Activated naive CD4-positive, alpha-beta T cell (primary cell): ENCODE measurements at regions not wholly inside any gene's neighbourhood (a gene's known extent, or its start where the extent isn't known, plus 50 kb on each side); places are given as distances from the start of the nearest gene placed in this dataset.

Experiments used
- DNase-seq, 4 experiments: peaks; one replicate each; lab custom pipeline; 2025; lab: John Stamatoyannopoulos, UW

DNA sequence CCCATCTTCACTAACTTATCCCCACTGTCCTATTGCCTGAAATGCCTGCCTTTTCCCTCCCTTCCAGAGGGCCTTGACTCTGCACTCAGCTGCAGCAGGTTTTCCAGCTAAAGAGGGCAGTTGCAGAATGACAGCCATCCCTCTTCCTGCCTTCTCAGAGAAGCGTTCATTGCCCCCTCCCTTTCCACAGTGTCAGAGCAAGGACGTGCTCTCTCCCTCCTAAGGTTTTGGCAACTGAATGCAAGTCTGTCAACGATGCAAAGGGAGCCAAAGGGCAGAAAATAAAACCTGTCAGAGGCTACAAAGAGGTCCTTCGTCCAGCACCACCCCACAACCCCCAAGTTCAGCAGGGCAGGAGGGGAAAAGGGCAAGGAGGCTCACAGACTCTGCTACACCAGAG, 230.1 kb upstream of the THBS1 start:
- DNase-seq: no peak

- DNase-seq: no peak
These were observed 226.7 kb upstream of the THBS1 start for GRCh38 chr15:39354189-39354588.

GRCh38 chr15:39357480-39358268, 223.2 kb upstream of the THBS1 start:
- DNase-seq: no peak

DNA sequence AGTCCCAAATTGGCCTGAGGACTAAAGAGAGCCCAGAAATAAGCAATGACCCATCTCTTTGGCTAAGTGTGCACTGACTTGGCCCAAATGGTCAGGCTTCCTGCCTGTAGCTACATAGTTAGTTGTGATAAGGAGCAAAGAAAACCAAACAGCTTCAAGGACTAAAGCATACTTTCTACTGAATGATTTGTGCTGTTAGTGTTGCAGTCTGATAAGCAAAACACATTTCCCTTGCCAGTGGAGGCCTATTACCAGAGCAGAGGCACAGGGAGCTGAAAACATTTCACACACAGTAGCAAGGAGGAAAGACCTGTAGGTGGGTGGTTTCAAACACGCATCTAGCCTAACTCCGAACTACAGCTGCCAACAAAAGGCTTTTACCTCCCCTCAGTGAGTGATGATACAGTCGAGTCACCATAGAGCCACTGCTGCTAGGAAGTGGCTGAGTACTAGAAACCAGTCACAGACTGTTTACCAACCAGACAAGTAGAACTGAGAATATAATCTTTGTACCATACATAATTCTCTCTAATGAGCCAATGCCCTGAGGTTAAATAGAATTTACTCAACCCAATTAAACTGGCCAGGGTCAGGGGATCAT, 222.3 kb upstream of the THBS1 start:
- no peak for DNase-seq

DNA sequence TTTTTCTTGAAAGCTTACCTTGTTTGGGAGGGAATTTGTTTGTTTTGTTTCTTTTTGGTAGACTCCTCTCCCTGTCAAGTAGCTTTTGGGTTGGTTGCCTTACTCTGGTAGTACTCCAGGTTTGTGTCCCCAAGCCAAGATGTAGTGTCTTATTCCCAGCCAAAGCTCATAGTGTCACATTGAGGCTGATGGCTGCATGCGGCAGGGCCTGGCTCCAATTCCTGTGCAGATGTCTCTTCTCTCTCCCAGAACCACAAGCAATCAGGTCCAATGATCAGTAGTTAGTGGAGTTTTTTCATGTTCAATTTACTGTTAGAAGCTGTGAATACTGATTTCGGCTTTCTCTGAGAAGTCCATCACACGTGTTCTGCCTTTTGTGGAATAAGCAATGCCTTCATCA, 221.1 kb upstream of the THBS1 start:
- DNase-seq: no peak

- no peak for DNase-seq
These were observed 220.4 kb upstream of the THBS1 start for GRCh38 chr15:39360452-39360851.

- no peak for DNase-seq
These were observed 219.4 kb upstream of the THBS1 start for GRCh38 chr15:39361497-39361896.

GRCh38 chr15:39362821-39363561, 217.9 kb upstream of the THBS1 start:
- no peak for DNase-seq

DNA sequence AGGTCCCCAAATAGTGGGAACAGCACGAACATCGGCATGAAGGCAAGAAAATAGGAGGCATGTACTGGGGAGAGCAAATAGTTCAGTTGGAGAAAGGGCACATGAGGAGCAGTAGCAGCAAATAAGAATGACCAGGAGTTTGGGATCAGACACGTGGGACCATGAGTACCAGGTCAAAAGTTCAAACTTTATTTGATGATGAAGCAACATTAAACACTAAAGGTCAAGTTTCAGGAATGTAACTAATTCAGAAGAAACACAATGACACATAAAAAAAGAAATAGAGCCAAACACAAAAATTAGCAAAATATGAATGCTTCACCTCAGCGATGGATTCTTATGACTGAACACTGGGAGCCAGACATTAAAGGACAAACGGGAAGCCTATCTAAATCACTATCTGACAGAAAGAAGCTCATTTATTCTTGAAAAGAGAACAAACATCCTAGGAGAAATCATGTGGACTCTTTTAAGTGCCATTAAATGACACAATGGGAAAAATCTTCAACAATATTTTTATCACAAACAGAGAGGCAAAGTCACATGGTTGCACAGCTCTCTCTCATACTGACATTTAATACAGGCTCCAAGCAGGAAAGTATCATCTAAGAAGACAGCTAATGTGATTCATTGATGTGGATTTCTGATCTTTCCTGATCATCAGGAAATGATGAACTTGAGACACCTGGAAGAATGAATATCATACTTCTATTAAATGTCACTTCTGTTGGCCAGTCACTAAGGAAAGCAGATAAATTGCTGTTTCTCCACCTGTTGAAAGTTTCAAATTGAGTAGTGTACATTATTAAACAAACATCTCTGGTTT, 216.9 kb upstream of the THBS1 start:
- no peak for DNase-seq

DNA sequence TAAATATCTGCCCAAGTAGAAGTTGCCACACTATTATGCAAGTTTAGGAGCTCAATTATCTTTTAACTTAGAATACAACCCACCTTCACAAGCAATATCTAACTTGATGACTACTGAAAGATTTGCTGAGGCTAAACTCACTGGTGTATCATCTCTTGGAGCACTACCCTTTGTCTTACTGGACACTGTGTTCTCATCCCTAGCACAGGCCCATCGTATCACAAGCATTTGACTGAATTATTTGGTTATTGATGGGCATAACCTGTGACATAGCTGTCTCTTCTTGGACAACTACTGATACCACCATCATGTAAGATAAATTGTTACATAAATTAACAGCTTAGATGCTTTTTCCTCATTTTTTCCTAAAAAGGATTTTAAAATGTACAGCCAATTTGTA, 216.2 kb upstream of the THBS1 start:
- no peak for DNase-seq

GRCh38 chr15:39365161-39365560, 215.7 kb upstream of the THBS1 start:
- no peak for DNase-seq

DNA sequence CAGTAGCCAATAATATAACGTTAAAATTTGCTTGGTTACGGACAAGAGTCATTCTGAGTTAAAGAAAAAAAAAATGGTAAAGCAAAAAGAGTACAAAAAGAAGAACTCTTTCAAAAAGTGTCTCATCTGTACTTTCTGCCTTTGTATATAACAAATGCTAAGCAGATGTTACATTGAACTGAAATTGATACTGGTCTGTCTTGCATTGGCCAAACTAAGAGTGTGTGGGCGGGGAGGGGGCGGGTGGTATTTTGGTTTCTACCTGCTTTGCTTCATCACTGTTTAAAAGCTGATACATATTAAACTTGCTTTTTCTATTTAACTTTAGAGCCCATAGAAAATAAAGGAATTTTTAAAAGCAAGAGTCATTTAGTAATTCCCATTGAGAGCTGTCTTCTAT, 215.0 kb upstream of the THBS1 start:
- no peak for DNase-seq

DNA sequence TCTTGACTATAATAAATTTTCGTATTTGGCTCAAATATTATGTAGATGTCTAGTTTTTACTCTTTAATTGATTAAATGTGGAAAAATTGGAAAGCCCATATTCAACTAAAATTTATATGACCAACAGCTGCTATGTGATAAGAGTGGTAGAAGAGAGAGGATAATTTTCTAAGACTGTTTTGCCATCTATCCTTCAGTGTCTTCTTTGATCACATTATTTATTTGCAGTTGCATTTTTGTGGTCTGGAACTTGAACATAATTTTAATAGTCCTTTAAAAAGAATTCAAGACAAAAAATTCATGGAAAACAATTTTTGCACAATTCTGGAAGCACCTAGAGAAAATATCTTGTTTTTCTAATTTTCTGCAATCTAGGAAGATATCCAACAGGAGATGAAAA, 213.3 kb upstream of the THBS1 start:
- DNase-seq: no peak

GRCh38 chr15:39369768-39370167, 211.1 kb upstream of the THBS1 start:
- DNase-seq: no peak

DNA sequence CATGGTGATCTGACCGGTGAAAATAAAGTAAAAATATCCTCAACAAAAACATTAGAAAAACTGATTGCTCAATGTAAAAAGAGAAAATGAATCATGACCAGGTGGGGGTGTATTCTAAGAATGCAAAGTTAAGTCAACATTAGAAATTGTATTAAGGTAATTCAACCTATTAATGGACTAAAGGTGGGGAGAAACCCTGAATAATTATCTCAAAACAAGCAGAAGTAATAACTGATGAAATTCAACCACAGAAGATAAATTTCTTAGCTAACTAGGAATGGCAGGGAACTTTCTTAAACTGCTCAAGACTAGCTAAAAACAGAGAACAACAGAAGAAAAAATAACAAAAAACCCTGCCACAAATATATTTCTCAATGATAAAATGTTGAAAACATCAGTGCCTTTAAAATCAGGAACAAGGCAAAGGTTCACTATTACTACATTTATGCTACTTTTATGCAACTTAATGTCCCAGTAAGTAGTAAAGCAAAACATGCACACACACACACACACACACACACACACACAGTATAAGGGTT, 204.4 kb upstream of the THBS1 start:
- no peak for DNase-seq

DNA sequence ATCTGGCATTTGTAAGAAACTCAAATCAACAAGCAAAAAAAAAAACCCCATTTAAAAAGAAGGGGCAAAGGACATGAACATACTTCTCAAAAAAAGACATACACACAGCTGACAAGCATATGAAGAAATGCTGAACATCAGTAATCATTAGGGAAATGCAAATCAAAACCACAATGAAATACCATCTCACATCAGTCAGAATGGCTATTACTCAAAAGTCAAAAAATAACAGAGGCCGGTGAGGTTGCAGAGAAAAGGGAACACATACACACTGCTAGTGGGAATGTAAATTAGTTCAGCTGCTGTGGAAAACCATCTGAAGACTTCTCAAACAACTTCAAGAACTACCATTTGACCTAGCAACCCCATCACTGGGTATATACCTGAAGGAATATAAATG, 199.4 kb upstream of the THBS1 start:
- DNase-seq: no peak

- DNase-seq: no peak
These were observed 192.8 kb upstream of the THBS1 start for GRCh38 chr15:39388118-39388517.

DNA sequence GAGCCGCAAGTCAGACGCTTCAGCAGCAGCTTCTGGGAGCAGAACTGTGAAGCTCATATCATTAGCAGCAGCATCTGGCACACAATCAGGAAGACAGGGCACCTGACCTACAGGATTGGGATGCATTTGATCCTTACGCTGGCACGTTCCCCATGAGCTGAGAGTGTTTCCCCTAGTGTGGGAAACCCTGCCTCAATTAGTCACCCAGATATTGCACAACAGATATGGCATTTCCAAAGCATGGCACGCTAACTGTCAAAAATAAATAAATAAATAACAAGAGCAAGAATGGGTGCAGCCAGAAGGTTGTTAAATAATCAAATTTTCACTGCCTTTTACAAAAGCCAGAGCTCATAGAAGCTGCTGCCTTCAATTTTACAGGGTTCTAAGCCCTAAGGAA, 189.6 kb upstream of the THBS1 start:
- DNase-seq: no peak

DNA sequence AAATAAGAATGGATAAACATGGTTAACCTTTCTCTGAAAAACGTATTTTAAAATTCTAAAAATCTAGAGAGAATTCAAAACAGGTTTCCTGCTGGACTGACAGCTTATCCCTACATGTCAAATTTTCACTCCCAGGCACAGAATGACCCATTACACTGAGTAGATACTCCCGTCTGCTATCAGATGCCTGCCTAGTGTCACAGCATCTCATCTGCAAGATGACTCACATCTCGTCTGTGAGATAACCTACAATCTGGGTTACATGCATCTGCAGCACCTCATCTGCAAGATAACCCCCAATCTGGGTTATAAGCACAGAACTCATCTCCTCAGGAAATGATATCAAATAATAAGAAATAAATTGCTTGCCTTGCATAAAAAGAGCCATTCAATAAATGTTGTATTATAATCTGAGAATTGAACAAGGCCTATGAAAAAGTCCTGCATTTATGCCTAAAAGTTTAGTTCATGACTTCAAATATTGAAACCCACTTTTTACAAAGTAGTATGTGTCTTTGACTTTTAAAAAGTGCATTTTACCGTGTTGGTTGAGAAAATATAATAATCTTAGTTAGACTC, 188.3 kb upstream of the THBS1 start:
- DNase-seq: no peak

DNA sequence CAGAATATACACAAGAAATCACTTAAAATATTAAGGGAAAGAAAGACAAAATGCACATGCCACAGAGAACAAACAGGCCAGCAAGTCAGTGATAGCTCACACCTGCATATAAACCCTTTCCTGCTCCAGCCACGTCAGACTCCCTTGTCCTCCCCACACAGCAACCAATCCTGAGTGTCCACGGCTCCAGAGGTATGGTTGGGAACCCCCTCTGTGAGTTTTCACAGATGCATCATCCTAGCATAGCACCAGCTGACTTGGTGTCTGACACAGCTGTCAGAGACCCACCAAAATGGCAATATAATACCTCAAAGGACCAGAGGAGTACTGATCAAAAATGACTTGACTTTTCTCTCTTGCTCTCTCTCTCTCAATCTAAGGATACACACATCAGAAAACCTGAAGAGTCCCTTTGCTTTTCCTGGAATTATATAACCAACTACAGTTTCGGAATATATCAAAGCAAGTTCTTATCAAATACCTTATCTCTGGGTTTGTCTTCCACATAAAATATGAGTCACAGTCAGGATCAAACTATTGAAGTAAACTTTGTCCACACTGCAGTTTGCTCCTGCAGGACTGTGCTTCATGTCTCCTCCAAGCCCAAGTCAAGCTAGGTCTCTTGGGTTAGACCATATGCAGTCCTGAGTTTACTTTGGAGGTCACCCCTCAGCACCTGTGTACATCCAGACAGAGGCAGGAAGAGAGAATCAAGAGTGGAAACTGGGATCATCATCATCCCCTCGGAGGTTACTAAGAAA, 187.1 kb upstream of the THBS1 start:
- DNase-seq: no peak

DNA sequence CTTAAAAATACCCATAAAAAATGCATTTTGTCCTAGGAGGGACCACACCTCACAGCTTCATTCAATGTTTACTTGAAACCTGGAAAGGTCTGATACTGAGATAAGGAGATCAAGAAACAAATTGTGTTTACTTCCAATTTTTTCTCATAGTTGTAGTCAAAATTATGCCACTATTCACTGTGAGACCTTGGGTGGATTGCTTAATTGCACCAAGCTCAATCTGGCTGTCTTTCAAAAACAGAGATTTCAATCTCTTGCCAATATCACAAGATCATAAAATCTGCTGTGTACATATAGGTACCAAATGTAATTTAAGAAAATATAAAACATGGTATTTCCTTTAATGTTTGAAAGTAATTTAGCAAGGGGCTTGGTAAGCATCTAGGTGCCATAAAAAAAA, 186.4 kb upstream of the THBS1 start:
- no peak for DNase-seq
